Fibroblast of mammary gland (primary cell): ENCODE measurements at regions not wholly inside any gene's neighbourhood (a gene's known extent, or its start where the extent isn't known, plus 50 kb on each side); places are given as distances from the start of the nearest gene placed in this dataset.

Source experiments
- DNase-seq: peaks from one replicate; pipeline ENCODE4 v3.0.0-alpha.2; 2010; ENCODE audit warnings: low read depth
- H3K4me3 ChIP-seq: 2 replicates; pipeline ENCODE4 v1.5.1; 2011; ENCODE audit warnings: low read depth, mild to moderate bottlenecking, low read length, moderate library complexity; ENCODE audit not compliant: control insufficient read depth
- CTCF ChIP-seq: conservative IDR thresholded peaks from 2 replicates; pipeline ENCODE4 v1.5.1; 2011; ENCODE audit warnings: low read depth, low read length, inconsistent platforms; ENCODE audit not compliant: control insufficient read depth, insufficient read depth

GRCh38 chr7:54037873-54038272 is 504.3 kb upstream of the VSTM2A start:
- no peak for TF ChIP-seq CTCF
- DNase-seq, result no peak
- no peak overlapping the region for H3K4me3 ChIP-seq

DNA sequence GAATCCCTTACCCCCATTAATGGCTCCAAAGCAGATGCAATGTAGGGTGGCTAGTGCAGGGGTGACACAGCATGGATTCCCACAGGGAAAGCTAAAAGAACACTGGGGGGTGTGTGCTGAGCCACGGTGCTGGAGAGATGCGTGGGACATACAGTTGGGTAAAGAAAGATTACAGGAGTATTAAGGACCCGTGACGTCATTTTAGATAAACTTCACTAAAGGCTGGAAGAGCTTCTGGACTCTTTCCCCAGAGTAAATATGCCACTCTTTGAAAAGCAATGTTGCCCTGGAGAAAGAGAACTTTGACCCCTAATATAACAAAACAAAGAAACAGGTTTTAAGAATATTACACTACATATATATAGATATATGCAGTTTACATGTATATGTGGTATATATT is 481.5 kb upstream of the VSTM2A start:
- H3K4me3 ChIP-seq, result no peak overlapping the region
- TF ChIP-seq CTCF, result no peak
- no peak for DNase-seq

GRCh38 chr7:54066643-54067042 is 475.5 kb upstream of the VSTM2A start:
- no peak for TF ChIP-seq CTCF
- no peak overlapping the region for H3K4me3 ChIP-seq
- DNase-seq, result no peak

GRCh38 chr7:54069843-54070242 is 472.3 kb upstream of the VSTM2A start:
- no peak for TF ChIP-seq CTCF
- DNase-seq, result no peak
- no peak overlapping the region for H3K4me3 ChIP-seq

DNA sequence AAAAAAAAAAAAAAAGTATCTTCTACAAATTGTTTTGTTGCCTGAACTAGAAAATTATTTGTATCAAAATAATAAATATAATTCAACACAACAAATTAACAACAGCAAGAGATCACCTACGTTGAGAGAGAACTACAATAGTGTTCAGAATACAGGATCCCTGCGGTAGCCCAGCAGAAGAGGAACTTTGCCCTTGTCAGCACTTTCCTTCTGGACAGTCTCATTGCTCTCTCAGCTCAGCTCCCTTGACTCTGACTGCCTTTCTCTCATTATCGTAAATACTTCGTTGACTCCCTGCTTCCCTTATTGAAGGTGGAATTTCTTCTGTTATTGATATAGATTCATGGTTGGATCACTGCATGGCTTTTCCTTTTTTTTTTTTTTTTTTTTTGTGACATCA is 469.5 kb upstream of the VSTM2A start:
- DNase-seq, result no peak
- no peak for TF ChIP-seq CTCF

GRCh38 chr7:54076616-54077015 is 465.6 kb upstream of the VSTM2A start:
- DNase-seq, result no peak
- no peak overlapping the region for H3K4me3 ChIP-seq
- no peak for TF ChIP-seq CTCF

More for the DNA sequence above, 469.5 kb upstream of the VSTM2A start:
- H3K4me3 ChIP-seq, result no peak overlapping the region

DNA sequence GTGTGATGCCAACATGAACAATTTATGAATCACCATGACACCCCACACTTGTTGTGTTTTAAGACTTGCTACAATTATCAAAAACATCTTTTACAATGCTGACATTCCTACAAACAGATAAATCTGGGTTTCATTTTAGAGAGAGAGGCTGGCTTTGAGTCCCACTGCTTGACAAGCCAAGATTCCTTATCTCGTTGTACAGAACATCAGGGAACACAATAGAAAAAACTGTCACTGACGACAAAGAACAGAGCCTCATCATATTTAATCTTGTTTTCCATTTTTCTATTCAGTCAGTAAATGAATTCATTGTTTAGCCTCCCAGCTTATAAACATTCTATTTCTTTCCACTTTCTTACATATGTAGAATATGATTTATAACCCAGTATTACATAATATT is 461.6 kb upstream of the VSTM2A start:
- no peak overlapping the region for H3K4me3 ChIP-seq
- DNase-seq, result no peak
- no peak for TF ChIP-seq CTCF
